Smooth muscle cell (in vitro differentiated cells): ENCODE measurements at regions not wholly inside any gene's neighbourhood (a gene's known extent, or its start where the extent isn't known, plus 50 kb on each side); places are given as distances from the start of the nearest gene placed in this dataset.
"Not testable (repeated sequence)": the region's sequence is repeated elsewhere in the genome, so short reads cannot be mapped to it uniquely, and the experiment has no call there.

ENCODE experiments used
- DNase-seq: peaks from one replicate; lab custom pipeline; 2025; ENCODE audit not compliant: unreplicated experiment; lab: John Stamatoyannopoulos, UW
- H2AFZ ChIP-seq: fragments of 200-600 bp; sonication (generic); 2 replicates; pipeline ENCODE4 v1.6.0; 2016; ENCODE audit warnings: antibody characterized with exemption, low read depth, mild to moderate bottlenecking
- H3F3A ChIP-seq: fragments of 200-600 bp; sonication (generic); 2 replicates; pipeline ENCODE4 v1.6.0; 2017; ENCODE audit warnings: antibody characterized with exemption, low read depth
- H3K27ac ChIP-seq: fragments of 200-600 bp; sonication (generic); 2 replicates; pipeline ENCODE4 v1.5.1; 2016; ENCODE audit warnings: low read depth, mild to moderate bottlenecking
- H3K27me3 ChIP-seq: fragments of 200-600 bp; sonication (generic); 2 replicates; pipeline ENCODE4 v1.6.1; 2016; ENCODE audit warnings: low read depth, mild to moderate bottlenecking
- H3K36me3 ChIP-seq: fragments of 200-600 bp; sonication (generic); 2 replicates; pipeline ENCODE4 v1.5.1; 2016; ENCODE audit warnings: low read depth
- H3K4me1 ChIP-seq: fragments of 200-600 bp; sonication (generic); 2 replicates; pipeline ENCODE4 v1.5.1; 2016; ENCODE audit warnings: low read depth
- H3K4me2 ChIP-seq: fragments of 200-600 bp; sonication (generic); 2 replicates; pipeline ENCODE4 v1.6.0; 2016; ENCODE audit warnings: mild to moderate bottlenecking
- H3K4me3 ChIP-seq: fragments of 200-600 bp; sonication (generic); 2 replicates; pipeline ENCODE4 v1.5.1; 2016; ENCODE audit warnings: mild to moderate bottlenecking
- H3K79me2 ChIP-seq: fragments of 200-600 bp; sonication (generic); 2 replicates; pipeline ENCODE4 v1.6.0; 2016; ENCODE audit warnings: low read depth, mild to moderate bottlenecking
- H3K9ac ChIP-seq: fragments of 200-600 bp; sonication (generic); 2 replicates; pipeline ENCODE4 v1.6.0; 2016; ENCODE audit warnings: low read depth
- H3K9me3 ChIP-seq: fragments of 200-600 bp; sonication (generic); replicated peaks from 2 replicates; pipeline ENCODE4 v1.5.1; 2016; ENCODE audit warnings: low read depth
- H4K20me1 ChIP-seq: fragments of 200-600 bp; sonication (generic); 2 replicates; pipeline ENCODE4 v1.6.0; 2016; ENCODE audit warnings: low read depth
- WGBS: methylation state at CpG from one replicate; pipeline ENCODE4 v1.1.7; 2016; ENCODE audit warnings: low lambda C conversion rate; 5-methylcytosine and 5-hydroxymethylcytosine counted together
- TF ChIP-seq, protein P1 (sequence below): fragments of 200-600 bp; sonication (generic); IDR thresholded peaks from 2 replicates; pipeline ENCODE4 v1.5.1; 2017; ENCODE audit warnings: borderline replicate concordance, mild to moderate bottlenecking, antibody characterized with exemption; ENCODE audit not compliant: insufficient read depth, poor library complexity, severe bottlenecking

- TF ChIP-seq, protein P1, sequence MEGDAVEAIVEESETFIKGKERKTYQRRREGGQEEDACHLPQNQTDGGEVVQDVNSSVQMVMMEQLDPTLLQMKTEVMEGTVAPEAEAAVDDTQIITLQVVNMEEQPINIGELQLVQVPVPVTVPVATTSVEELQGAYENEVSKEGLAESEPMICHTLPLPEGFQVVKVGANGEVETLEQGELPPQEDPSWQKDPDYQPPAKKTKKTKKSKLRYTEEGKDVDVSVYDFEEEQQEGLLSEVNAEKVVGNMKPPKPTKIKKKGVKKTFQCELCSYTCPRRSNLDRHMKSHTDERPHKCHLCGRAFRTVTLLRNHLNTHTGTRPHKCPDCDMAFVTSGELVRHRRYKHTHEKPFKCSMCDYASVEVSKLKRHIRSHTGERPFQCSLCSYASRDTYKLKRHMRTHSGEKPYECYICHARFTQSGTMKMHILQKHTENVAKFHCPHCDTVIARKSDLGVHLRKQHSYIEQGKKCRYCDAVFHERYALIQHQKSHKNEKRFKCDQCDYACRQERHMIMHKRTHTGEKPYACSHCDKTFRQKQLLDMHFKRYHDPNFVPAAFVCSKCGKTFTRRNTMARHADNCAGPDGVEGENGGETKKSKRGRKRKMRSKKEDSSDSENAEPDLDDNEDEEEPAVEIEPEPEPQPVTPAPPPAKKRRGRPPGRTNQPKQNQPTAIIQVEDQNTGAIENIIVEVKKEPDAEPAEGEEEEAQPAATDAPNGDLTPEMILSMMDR: no peak
- Histone ChIP-seq H3K4me2 (no peak overlapping the region), H3K27ac (no peak overlapping the region), H3K36me3 (no peaks in the 10 kb centered on the region), H2AFZ (no peak overlapping the region), H3K9ac (no peak overlapping the region), H3K9me3 (no peaks in the 10 kb centered on the region), H4K20me1 (no peaks in the 10 kb centered on the region), H3K79me2 (no peaks in the 10 kb centered on the region), H3F3A (no peaks in the 10 kb centered on the region), H3K27me3 (no peaks in the 10 kb centered on the region), H3K4me3 (no peak overlapping the region), H3K4me1 (no peaks in the 10 kb centered on the region)
- DNase-seq: no peak
These were observed 206.5 kb upstream of the STS start for GRCh38 chrX:6941041-6941440.

- not testable (repeated sequence) for H3K27me3 ChIP-seq, H3K9ac ChIP-seq, H2AFZ ChIP-seq, H3K4me3 ChIP-seq, H3K9me3 ChIP-seq, H3F3A ChIP-seq, H4K20me1 ChIP-seq, DNase-seq, H3K27ac ChIP-seq, H3K4me1 ChIP-seq, H3K4me2 ChIP-seq, H3K36me3 ChIP-seq, H3K79me2 ChIP-seq
- WGBS: 70% methylated on average over 7 of the region's 9 CpGs
These were observed 214.6 kb upstream of the STS start for GRCh38 chrX:6932942-6933341.

DNA sequence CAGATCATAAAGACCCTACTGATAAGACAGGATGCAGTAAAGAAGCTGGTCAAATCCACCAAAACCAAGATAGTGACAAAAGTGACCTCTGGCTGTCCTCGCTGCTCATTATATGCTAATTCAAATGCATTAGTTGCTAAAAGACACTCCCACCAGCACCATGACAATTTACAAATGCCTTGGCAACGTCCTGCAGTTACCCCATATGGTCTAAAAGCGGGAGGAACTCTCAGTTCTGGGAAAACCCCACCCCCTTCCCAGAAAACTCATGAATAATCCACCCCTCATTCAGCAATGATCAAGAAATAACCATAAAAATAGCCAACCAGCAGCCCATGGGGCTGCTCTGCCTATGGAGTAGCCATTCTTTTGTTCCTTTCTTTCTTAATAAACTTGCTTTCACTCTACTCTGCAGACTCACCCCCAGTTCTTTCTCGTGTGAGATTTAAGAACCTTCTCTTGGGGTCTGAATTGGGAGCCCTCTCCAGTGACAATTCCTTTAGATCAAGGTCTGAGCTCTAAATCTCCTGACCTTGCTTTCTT is 217.1 kb upstream of the STS start:
- Histone ChIP-seq H3K79me2 (no peaks in the 10 kb centered on the region), H3K4me1 (no peaks in the 10 kb centered on the region), H2AFZ (no peak overlapping the region), H3K4me2 (no peak overlapping the region), H3K27me3 (no peaks in the 10 kb centered on the region), H3K27ac (no peak overlapping the region), H3F3A (no peaks in the 10 kb centered on the region), H3K4me3 (no peak overlapping the region), H4K20me1 (no peaks in the 10 kb centered on the region), H3K9ac (no peak overlapping the region), H3K36me3 (no peaks in the 10 kb centered on the region), H3K9me3 (no peaks in the 10 kb centered on the region)
- TF ChIP-seq, protein P1: no peak
- no peak for DNase-seq
- whole genome bisulfite sequencing: 46% methylated on average over 4 of the region's 4 CpGs

DNA sequence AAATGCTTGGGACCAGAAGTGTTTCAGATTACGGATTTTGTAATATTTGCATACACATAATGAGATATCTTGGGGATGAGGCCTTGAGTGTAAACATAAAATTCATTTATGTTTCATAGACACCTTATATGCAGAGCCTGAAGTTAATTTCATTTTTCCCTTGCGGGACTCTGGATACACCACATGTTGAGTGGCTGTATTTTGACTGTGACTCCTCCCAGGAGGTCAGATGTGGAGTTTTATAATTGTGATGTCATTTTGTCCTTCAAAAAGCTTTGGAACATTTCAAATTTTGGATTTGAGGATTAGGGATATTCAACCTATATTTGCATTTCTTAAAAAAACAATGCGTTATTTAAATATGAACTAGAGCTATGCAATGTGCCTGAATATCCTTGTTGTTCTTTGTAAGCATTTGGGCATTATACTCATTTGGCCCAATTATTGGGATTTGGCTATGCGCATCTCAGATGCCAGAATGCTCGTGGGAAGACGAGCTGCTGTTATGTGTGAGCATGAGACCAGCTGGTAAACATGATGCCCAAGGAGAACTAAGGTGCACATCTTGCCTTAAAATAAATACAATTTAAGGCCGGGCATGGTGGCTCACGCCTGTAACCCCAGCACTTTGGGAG is 223.0 kb upstream of the STS start:
- WGBS: 85% methylated on average over 8 of the region's 8 CpGs

More for the DNA sequence above, 223.0 kb upstream of the STS start:
- Histone ChIP-seq H3K9me3 (peaks cover 3% of the 10 kb centered on the region), H3K4me2 (no peak overlapping the region), H3K79me2 (no peaks in the 10 kb centered on the region), H3K9ac (no peak overlapping the region), H3K27ac (no peak overlapping the region), H3K27me3 (no peaks in the 10 kb centered on the region), H3K36me3 (no peaks in the 10 kb centered on the region), H3F3A (no peaks in the 10 kb centered on the region), H2AFZ (no peak overlapping the region), H3K4me3 (no peak overlapping the region), H4K20me1 (no peaks in the 10 kb centered on the region), H3K4me1 (no peaks in the 10 kb centered on the region)
- DNase-seq: no peak
- TF ChIP-seq, protein P1: no peak
